ENCODE measurements at regions not wholly inside any gene's neighbourhood (a gene's known extent, or its start where the extent isn't known, plus 50 kb on each side); places are given as distances from the start of the nearest gene placed in this dataset.

GRCh38 chr13:79621902-79622301 lies 140.9 kb downstream of the NDFIP2 start:
- TF ChIP-seq POLR2A (IDR thresholded peaks at IDR 0.05) (no peak), CTCF (IDR thresholded peaks at IDR 0.05) (no peak)

Data from prostate gland (tissue), 2 donors.